HCT116 (cell line): ENCODE measurements at regions not wholly inside any gene's neighbourhood (a gene's known extent, or its start where the extent isn't known, plus 50 kb on each side); places are given as distances from the start of the nearest gene placed in this dataset.

Experiments used
- ATAC-seq: fragments of 200-7000 bp; cut with Tn5 transposase; 2 replicates; pipeline ENCODE4 v1.9.1; 2020; ENCODE audit warnings: mild to moderate bottlenecking, moderate library complexity
- BruUV-seq: library from RNA; stranded (reverse); fragments of 400-500 nt; replicated peaks from 2 replicates; lab custom pipeline; 2021; lab: Mats Ljungman, UMichigan
- CTCF ChIA-PET: fragments of 300-600 bp; sonication (Branson Sonifier 250); formaldehyde crosslinking; loops from one replicate; lab custom pipeline; 2021; ENCODE audit warnings: antibody characterized with exemption; lab: Charles Lee
- POLR2A ChIA-PET: fragments of 300-600, 350-600 bp; sonication (Branson Sonifier 250); formaldehyde crosslinking; loops from one replicate; lab custom pipeline; 2021; ENCODE audit warnings: antibody characterized with exemption; lab: Charles Lee
- RAD21 ChIA-PET, 2 experiments: fragments of 300-600 bp; sonication (Branson Sonifier 250); formaldehyde crosslinking; loops; one replicate each; lab custom pipeline; 2023; ENCODE audit warnings: low total read pairs in 2 of 2; ENCODE audit not compliant: uncharacterized antibody in 2 of 2, unreplicated experiment in 2 of 2, low non-redundant PET in 1 of 2; lab: Charles Lee
- DNase-seq: peaks from one replicate; pipeline ENCODE4 v3.0.0-alpha.2; 2010; ENCODE audit warnings: low read depth, low spot score
- H2AFZ ChIP-seq: fragments of 200-600 bp; shearing (Covaris generic), sonication (generic); 2 replicates; pipeline ENCODE4 v1.6.1; 2017; ENCODE audit warnings: low read depth, mixed run types, mixed read lengths, antibody characterized with exemption, low read length; ENCODE audit not compliant: poor library complexity, severe bottlenecking
- H3K27ac ChIP-seq: 2 replicates; pipeline ENCODE4 v1.5.1; 2012; ENCODE audit warnings: low read depth, low read length
- H3K27me3 ChIP-seq: fragments of 200-600 bp; sonication (generic); 2 replicates; pipeline ENCODE4 v1.6.1; 2016; ENCODE audit warnings: mixed run types, low read length, mixed read lengths; ENCODE audit not compliant: insufficient read depth
- H3K36me3 ChIP-seq, 2 experiments: fragments of 200-500 bp in 1 of 2; fragments of 200-600 bp in 1 of 2; sonication (Bioruptor generic) in 1 of 2; sonication (generic) in 1 of 2; 2 replicates each; pipeline versions ENCODE4 v1.5.1 to v1.6.1; 2014 to 2016; ENCODE audit warnings: low read length in 2 of 2, inconsistent platforms in 1 of 2, mixed read lengths in 1 of 2, mixed run types in 1 of 2; ENCODE audit not compliant: insufficient read depth in 2 of 2, control insufficient read depth in 1 of 2
- H3K4me1 ChIP-seq, 2 experiments: fragments of 200-600 bp in 1 of 2; sonication (generic) in 1 of 2; 2 replicates each; pipeline versions ENCODE4 v1.5.1 to v1.6.1; 2012 to 2017; ENCODE audit warnings: low read length in 2 of 2, inconsistent platforms in 1 of 2, mild to moderate bottlenecking in 1 of 2, mixed read lengths in 1 of 2, mixed run types in 1 of 2, moderate library complexity in 1 of 2; ENCODE audit not compliant: insufficient read depth in 2 of 2, control insufficient read depth in 1 of 2
- H3K4me2 ChIP-seq: fragments of 200-600 bp; sonication (generic); 2 replicates; pipeline ENCODE4 v1.6.1; 2017; ENCODE audit warnings: mixed run types, low read length, mixed read lengths
- H3K4me3 ChIP-seq, 2 experiments: fragments of 200-600 bp in 1 of 2; sonication (generic) in 1 of 2; replicated peaks in 1 of 2; 2 replicates each; pipeline ENCODE4 v1.5.1; 2011 to 2016; ENCODE audit warnings: low read length in 2 of 2, control low read depth in 1 of 2, low read depth in 1 of 2, mild to moderate bottlenecking in 1 of 2, mixed read lengths in 1 of 2, mixed run types in 1 of 2
- H3K79me2 ChIP-seq: fragments of 200-600 bp; sonication (generic); 2 replicates; pipeline ENCODE4 v1.6.1; 2017; ENCODE audit warnings: mild to moderate bottlenecking, mixed run types, low read length, moderate library complexity, mixed read lengths; ENCODE audit not compliant: insufficient read depth
- H3K9ac ChIP-seq: fragments of 200-600 bp; sonication (generic); 2 replicates; pipeline ENCODE4 v1.6.1; 2016; ENCODE audit warnings: low read length, mixed read lengths
- H3K9me2 ChIP-seq: fragments of 200-600 bp; sonication (generic), shearing (Covaris generic); 2 replicates; pipeline ENCODE4 v1.6.1; 2017; ENCODE audit warnings: mixed run types, mild to moderate bottlenecking, moderate library complexity; ENCODE audit not compliant: insufficient read depth
- H3K9me3 ChIP-seq, 2 experiments: fragments of 200-500 bp in 1 of 2; fragments of 200-600 bp in 1 of 2; sonication (Bioruptor generic) in 1 of 2; sonication (generic) in 1 of 2; 2 replicates each; pipeline ENCODE4 v1.6.1; 2014 to 2017; ENCODE audit warnings: low read length in 2 of 2, mixed read lengths in 2 of 2, inconsistent platforms in 1 of 2, low read depth in 1 of 2, mild to moderate bottlenecking in 1 of 2, mixed run types in 1 of 2, moderate library complexity in 1 of 2; ENCODE audit not compliant: control insufficient read depth in 1 of 2, insufficient read depth in 1 of 2
- H4K20me1 ChIP-seq: fragments of 200-600 bp; sonication (generic), shearing (Covaris generic); 2 replicates; pipeline ENCODE4 v1.6.1; 2017; ENCODE audit warnings: mixed run types, mild to moderate bottlenecking, moderate library complexity; ENCODE audit not compliant: insufficient read depth
- CEBPB ChIP-seq: IDR thresholded peaks from 2 replicates; pipeline ENCODE4 v1.6.1; 2012; ENCODE audit warnings: low read depth
- EGR1 ChIP-seq: IDR thresholded peaks from 2 replicates; pipeline ENCODE4 v1.6.1; 2012; ENCODE audit warnings: low read depth
- ELF1 ChIP-seq: IDR thresholded peaks from 2 replicates; pipeline ENCODE4 v1.6.1; 2012; ENCODE audit warnings: low read depth, borderline replicate concordance
- EZH2 ChIP-seq: fragments of 200-600 bp; sonication (generic); IDR thresholded peaks from 2 replicates; pipeline ENCODE4 v1.6.1; 2017; ENCODE audit warnings: antibody characterized with exemption, mixed run types
- EZH2phosphoT487 ChIP-seq: fragments of 200-600 bp; IDR thresholded peaks from 2 replicates; pipeline ENCODE4 v1.6.1; 2018; ENCODE audit warnings: antibody characterized with exemption, borderline replicate concordance
- FOSL1 ChIP-seq: IDR thresholded peaks from 2 replicates; pipeline ENCODE4 v1.6.1; 2012; ENCODE audit warnings: low read depth
- JUND ChIP-seq: IDR thresholded peaks from 2 replicates; pipeline ENCODE4 v1.6.1; 2012
- POLR2A ChIP-seq: IDR thresholded peaks from 2 replicates; pipeline ENCODE4 v1.7.0; 2011; ENCODE audit warnings: borderline replicate concordance; ENCODE audit not compliant: insufficient read depth, insufficient read length; ENCODE audit errors: extremely low read depth
- POLR2AphosphoS5 ChIP-seq: IDR thresholded peaks from 2 replicates; pipeline ENCODE4 v1.6.1; 2011; ENCODE audit warnings: mild to moderate bottlenecking, low read depth, low read length, moderate library complexity
- SIN3A ChIP-seq: IDR thresholded peaks from 2 replicates; pipeline ENCODE4 v1.6.1; 2012; ENCODE audit warnings: low read depth
- SP1 ChIP-seq: IDR thresholded peaks from 2 replicates; pipeline ENCODE4 v1.6.1; 2012; ENCODE audit warnings: low read depth
- SRF ChIP-seq: IDR thresholded peaks from 2 replicates; pipeline ENCODE4 v1.6.1; 2012; ENCODE audit warnings: low read depth
- TCF7L2 ChIP-seq: IDR thresholded peaks from 2 replicates; pipeline ENCODE4 v1.7.0; 2011; ENCODE audit warnings: borderline replicate concordance, inconsistent platforms; ENCODE audit not compliant: insufficient read depth, insufficient read length; ENCODE audit errors: extremely low read depth
- ZFX ChIP-seq: fragments of 450-650 bp; IDR thresholded peaks from 2 replicates; pipeline ENCODE4 v1.6.1; 2017
- ZNF274 ChIP-seq: fragments of 200-500 bp; sonication (Bioruptor generic); IDR thresholded peaks from 2 replicates; pipeline ENCODE4 v1.6.1; 2014; ENCODE audit warnings: mild to moderate bottlenecking, low read depth, low read length, inconsistent platforms
- intact Hi-C: fragments of 100-400 bp; cut with micrococcal nuclease; formaldehyde crosslinking; loops from 2 replicates; pipeline ENCODE4 v1.10.0; 2022
- TF ChIP-seq, protein P1 (sequence below): IDR thresholded peaks from 2 replicates; pipeline ENCODE4 v1.6.1; 2012
- TF ChIP-seq, protein P2 (sequence below): IDR thresholded peaks from 2 replicates; pipeline ENCODE4 v1.6.1; 2012; ENCODE audit warnings: low read depth
- TF ChIP-seq, protein P3 (sequence below): IDR thresholded peaks from 2 replicates; pipeline ENCODE4 v1.6.1; 2012

DNA sequence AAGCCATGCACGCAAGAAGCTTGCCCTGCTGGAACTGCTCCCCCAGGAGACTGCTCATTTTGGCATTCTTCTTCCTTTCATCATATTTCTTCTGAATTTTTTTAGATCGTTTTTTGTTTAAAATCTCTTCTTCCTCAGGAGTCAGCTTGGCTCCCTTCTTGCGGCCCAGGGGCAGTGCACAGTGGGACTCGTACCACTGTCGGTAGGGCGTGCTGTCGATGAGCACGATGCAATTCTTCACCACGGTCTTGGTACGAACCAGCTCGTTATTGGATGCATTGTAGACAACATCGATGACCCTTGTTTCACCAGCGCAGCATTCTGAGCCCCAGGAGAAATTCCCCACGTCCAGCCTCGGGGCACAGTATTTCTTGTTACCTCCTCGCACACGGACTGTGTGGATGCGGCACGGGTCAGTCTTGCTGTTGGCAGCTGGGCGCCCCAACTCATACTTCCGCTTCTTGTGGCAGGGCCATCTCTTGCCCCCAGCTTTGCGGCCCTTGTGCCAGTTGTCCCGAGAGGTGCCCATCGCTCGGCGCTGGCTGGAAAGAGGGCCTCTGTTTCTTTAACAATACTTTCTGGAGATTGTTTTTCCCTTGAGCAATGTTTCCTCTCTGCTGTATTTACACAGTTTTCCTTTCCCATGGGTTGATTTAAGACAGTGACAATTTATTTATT, 452.4 kb downstream of the TMEM121 start:
- POLR2A ChIA-PET, result no interaction called here
- no peak overlapping the region for H2AFZ ChIP-seq
- no peak for ATAC-seq
- no peak overlapping the region for H3K4me3 ChIP-seq
- TF ChIP-seq FOSL1, result no peak
- TF ChIP-seq ZNF274, result no peak
- TF ChIP-seq JUND, result no peak
- no peak for TF ChIP-seq ELF1
- TF ChIP-seq, protein P1, sequence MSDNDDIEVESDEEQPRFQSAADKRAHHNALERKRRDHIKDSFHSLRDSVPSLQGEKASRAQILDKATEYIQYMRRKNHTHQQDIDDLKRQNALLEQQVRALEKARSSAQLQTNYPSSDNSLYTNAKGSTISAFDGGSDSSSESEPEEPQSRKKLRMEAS, result no peak
- TF ChIP-seq, protein P2, sequence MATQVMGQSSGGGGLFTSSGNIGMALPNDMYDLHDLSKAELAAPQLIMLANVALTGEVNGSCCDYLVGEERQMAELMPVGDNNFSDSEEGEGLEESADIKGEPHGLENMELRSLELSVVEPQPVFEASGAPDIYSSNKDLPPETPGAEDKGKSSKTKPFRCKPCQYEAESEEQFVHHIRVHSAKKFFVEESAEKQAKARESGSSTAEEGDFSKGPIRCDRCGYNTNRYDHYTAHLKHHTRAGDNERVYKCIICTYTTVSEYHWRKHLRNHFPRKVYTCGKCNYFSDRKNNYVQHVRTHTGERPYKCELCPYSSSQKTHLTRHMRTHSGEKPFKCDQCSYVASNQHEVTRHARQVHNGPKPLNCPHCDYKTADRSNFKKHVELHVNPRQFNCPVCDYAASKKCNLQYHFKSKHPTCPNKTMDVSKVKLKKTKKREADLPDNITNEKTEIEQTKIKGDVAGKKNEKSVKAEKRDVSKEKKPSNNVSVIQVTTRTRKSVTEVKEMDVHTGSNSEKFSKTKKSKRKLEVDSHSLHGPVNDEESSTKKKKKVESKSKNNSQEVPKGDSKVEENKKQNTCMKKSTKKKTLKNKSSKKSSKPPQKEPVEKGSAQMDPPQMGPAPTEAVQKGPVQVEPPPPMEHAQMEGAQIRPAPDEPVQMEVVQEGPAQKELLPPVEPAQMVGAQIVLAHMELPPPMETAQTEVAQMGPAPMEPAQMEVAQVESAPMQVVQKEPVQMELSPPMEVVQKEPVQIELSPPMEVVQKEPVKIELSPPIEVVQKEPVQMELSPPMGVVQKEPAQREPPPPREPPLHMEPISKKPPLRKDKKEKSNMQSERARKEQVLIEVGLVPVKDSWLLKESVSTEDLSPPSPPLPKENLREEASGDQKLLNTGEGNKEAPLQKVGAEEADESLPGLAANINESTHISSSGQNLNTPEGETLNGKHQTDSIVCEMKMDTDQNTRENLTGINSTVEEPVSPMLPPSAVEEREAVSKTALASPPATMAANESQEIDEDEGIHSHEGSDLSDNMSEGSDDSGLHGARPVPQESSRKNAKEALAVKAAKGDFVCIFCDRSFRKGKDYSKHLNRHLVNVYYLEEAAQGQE, result no peak
- no peak for TF ChIP-seq POLR2A
- no peak for TF ChIP-seq ZFX
- TF ChIP-seq POLR2AphosphoS5, result no peak
- no peak for TF ChIP-seq SRF
- TF ChIP-seq EZH2phosphoT487, result no peak
- TF ChIP-seq CEBPB, result no peak
- TF ChIP-seq SIN3A, result no peak
- no peak for TF ChIP-seq EZH2
- TF ChIP-seq SP1, result no peak
- TF ChIP-seq, protein P3, sequence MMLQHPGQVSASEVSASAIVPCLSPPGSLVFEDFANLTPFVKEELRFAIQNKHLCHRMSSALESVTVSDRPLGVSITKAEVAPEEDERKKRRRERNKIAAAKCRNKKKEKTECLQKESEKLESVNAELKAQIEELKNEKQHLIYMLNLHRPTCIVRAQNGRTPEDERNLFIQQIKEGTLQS, result no peak
- no peak for TF ChIP-seq EGR1
- TF ChIP-seq TCF7L2, result no peak
- H3K36me3 ChIP-seq, result no peaks in the 10 kb centered on the region
- no peak overlapping the region for H3K4me2 ChIP-seq
- DNase-seq, result no peak
- RAD21 ChIA-PET, result no interaction called here
- intact Hi-C loops, result no loop called here
- no TSS peak for BruUV-seq
- no peaks in the 10 kb centered on the region for H3K9me2 ChIP-seq
- CTCF ChIA-PET, result no interaction called here
- H3K27me3 ChIP-seq, result no peaks in the 10 kb centered on the region; the same call in 1 of the 2 replicates
- no peak overlapping the region for H3K9ac ChIP-seq
- no peaks in the 10 kb centered on the region for H4K20me1 ChIP-seq
- no peaks in the 10 kb centered on the region for H3K4me1 ChIP-seq
- H3K9me3 ChIP-seq, result no peaks in the 10 kb centered on the region
- no peak overlapping the region for H3K27ac ChIP-seq
- H3K79me2 ChIP-seq, result no peaks in the 10 kb centered on the region
